HG03469 (cell line): ENCODE measurements at regions not wholly inside any gene's neighbourhood (a gene's known extent, or its start where the extent isn't known, plus 50 kb on each side); places are given as distances from the start of the nearest gene placed in this dataset.
"Not testable (repeated sequence)": the region's sequence is repeated elsewhere in the genome, so short reads cannot be mapped to it uniquely, and the experiment has no call there.

ENCODE experiments used
- ATAC-seq: cut with Tn5 transposase; IDR thresholded peaks from one replicate; pipeline ENCODE4 v1.9.1; 2021; ENCODE audit warnings: mild to moderate bottlenecking, moderate library complexity, moderate number of reproducible peaks; ENCODE audit not compliant: unreplicated experiment

DNA sequence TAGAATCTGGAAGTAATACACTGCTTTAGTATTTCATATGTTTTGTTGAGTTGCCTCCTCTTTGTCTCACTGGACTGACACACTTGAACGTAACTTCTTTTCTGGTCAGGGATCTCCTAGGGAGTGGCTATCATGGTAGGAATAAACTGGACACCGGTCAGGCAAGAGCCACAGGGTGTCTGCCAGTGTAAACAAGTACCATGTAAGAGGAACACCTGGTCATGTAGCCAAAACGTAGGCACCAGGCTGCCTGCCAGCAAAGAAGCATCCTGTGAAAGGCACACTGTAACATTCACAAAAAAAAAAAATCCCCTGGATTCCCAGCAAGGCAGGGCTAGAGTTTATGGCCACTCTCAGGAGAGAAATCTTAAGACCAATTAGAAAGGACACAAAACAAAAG is 372.8 kb upstream of the RND3 start:
- no peak for ATAC-seq

DNA sequence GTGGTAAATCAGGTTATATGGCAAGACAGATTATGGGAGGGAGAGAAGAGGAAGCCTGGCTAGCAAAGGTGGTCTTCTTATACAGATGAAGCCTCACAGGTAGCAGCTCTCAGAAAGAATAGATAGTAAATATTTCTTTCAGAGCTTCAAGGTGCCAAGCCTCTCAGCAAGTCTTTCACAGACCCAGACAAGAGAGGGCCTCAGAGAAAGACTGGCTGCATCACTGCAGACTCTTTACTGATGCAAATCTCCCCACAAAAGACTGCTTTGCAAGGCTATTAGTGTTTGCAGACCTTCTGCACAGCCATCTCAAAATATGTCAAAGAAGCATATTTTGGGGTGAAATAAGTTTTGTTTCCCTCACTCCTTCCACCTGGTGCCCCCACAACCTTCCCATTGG is 372.4 kb upstream of the RND3 start:
- ATAC-seq, result no peak

DNA sequence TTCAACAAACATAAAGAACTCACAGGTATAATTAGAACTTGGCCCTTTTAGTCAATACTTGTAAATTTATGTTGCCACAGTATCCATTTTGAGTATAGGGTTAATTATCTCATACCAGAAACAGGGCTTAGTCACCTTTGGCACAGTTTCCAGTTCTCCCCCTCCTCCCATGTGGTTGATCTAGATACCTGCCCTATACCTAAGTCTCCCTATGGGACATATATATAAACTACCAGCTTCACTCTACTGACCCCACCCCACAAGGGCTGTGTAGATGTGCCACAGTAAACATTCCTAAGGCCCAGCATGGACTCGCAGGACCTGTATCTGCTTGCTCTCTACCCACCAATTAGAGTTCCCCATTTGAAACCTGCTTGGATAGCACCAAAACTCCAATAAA is 371.7 kb upstream of the RND3 start:
- no peak for ATAC-seq

- no peak for ATAC-seq
Observed at GRCh38 chr2:150858382-150858781, 370.9 kb upstream of the RND3 start.

GRCh38 chr2:150856596-150857281 is 369.3 kb upstream of the RND3 start:
- ATAC-seq, result no peak

GRCh38 chr2:150853263-150853662 is 365.8 kb upstream of the RND3 start:
- no peak for ATAC-seq

GRCh38 chr2:150850641-150851040 is 363.2 kb upstream of the RND3 start:
- ATAC-seq, result no peak

GRCh38 chr2:150847578-150847977 is 360.1 kb upstream of the RND3 start:
- no peak for ATAC-seq

GRCh38 chr2:150846691-150847090 is 359.2 kb upstream of the RND3 start:
- no peak for ATAC-seq

DNA sequence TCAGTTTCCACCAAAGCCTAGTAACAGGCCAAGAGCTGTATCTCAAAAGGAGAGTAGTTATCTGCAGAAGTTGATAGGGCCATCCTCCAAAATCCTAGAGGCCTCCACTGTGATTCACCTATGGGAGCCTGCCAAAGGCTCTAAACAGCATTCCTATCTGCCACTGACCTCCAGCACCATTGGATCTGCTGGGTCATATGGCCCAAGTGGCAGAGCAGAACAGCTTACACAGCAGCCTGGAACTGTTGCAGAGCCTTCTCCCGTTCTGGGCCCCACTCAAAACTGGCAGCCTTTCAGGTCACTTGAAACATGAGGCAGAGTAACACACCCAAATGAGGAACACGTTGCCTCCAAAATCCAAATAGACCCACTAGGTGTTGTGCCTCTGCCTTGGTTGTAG is 345.2 kb upstream of the RND3 start:
- no peak for ATAC-seq

DNA sequence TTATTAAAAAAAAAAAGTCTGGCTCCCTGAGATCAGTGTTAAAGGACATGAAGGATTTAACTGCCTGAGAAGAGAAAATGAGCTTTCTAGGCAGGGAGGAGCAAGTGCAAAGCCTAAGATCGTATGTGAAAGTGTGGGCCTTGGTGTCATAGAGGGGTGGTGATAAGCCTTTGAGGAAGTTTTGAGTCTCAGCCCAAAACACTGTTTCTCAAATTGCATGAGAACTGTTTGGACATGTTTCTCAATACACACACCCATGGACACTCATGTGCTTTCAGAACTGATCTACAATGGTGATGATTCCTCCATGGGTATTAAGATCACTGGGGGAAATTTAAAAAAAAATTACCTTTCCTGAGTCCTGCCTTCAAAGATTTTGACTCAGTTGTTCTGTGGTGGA is 336.7 kb upstream of the RND3 start:
- ATAC-seq, result no peak

- no peak for ATAC-seq
Observed at GRCh38 chr2:150817422-150817821, 330.0 kb upstream of the RND3 start.

DNA sequence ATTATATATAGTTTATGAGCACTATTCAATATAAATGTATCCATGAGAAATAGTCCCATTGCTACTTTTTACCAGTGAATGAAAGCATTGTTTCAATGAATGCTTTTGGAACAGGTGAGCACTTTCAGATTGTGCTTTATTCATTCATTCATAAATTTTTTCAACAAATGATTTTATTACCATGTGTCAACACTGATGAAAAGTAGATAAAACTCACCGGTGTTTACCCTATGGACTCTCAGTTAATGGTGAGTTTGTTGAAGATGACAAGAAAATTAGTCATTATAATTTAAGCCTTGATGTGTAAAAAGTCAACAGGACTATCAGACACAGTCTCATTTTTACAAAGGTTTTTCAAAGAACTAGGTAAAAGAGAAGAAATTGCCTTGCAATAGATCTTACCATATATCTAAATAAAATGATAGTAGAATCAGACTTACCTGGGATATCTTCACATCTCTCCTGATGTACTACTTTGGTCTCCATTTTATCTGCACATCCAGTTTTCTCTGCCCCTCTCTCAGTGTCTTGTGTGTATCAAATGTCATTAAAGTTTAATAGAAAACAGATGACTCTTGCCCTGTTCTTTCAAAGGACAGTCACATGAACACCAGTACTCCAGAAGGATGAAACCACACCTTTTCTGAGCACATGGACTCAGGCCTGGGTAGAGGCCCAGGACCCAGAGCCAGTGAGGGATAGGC is 325.3 kb upstream of the RND3 start:
- no peak for ATAC-seq

DNA sequence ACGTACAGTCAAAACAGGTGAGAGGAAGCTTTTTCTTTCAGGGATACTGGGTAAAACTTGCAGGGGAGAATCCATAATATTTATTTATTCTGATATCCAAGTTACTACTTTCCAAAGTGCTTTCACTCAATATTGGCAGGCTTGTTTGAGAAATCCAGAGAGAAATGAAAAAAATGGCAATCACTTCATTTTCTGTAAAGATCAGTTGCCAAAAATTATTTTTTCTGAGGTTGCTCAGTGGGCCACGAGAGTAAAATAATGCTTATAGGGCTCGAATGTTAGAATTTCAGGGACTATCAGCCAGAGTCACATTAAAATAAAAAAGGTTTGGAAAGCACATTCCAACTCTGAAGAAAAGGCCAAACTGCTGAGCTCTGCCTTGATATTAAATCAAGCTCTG is 324.6 kb upstream of the RND3 start:
- ATAC-seq, result no peak

GRCh38 chr2:150811259-150811855 is 323.9 kb upstream of the RND3 start:
- no peak for ATAC-seq

GRCh38 chr2:150809103-150809502 is 321.6 kb upstream of the RND3 start:
- ATAC-seq, result no peak

DNA sequence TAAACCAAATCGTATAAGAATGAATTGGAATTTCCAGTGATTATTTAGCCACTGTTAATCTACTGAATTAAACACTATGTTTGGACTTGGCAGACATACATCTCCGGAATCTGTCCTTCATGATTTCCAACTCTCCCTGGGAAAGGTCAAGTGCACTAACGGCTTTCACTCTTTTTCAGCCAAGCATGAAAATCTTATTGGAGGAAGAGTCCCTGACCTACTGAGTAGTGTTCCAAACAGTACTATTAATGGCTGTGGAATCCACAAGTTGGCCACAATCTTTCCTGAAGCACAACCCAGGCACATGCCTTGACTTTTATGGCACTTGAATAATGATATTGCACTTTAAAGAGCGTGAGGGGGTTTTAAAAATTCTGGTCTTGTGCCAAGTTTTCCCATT is 318.9 kb upstream of the RND3 start:
- ATAC-seq, result no peak

DNA sequence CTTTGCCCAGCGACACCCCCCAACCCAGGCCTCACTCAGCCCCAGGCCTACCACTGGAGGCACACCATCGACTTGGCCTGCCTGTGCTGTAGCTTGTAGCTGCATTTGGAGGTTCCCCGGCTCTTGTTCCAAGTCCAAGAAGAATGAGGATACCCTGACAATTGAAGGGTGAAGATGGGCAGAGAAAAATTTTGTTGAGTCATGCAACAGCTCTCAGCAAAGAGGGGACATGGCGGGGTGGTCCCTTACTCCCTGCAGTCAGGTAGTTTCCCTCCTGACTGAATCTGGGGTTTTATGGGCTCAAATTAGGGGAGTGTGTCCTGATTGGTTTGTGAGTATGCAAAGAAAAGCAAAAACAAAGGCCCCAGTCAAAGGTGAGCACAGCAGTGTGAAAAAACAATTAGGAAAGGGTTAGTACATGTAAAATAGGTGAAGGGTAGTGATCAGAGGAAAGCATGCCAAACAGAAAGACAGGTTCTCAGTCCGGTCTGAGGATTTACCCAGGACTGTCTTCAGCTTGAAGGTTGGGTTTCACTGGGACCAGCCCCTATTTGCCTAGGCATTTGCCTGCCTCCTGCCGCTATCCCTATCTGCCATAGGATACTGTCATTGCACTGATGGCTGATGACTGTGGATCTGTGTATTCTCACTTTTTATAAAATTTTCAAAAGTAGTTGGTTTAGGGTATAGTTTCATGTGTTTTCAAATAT is 316.4 kb upstream of the RND3 start:
- no peak for ATAC-seq

GRCh38 chr2:150802635-150803034 is 315.2 kb upstream of the RND3 start:
- ATAC-seq, result no peak

GRCh38 chr2:150796236-150796635 is 308.8 kb upstream of the RND3 start:
- ATAC-seq, result not testable (repeated sequence)

DNA sequence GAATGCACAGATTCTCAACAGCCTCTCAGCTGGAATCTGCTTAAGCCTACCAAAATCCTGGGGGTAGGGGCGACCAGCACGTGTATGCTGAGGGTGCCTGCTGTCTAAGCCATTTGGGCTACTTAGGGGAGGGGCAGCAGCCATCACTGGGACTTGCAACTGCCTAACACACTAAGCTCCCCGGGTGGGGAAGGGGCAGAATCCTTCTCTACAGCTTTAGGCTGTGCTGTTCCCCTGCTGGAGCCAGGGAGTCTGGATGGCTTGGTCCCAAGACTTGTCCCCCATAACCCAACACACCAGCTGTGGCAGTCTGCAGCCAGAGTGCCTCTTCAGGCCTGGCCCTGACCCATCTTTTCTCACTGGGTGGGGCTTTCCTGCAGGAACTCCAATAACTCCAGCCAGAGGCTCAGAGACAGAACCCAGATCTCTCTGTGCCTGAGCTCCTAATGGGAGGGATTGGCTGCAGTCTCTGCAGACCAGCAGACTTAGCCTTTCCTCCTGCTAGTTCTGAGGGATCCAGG is 305.4 kb upstream of the RND3 start:
- no peak for ATAC-seq
